GM23338 (cell line): ENCODE measurements at regions not wholly inside any gene's neighbourhood (a gene's known extent, or its start where the extent isn't known, plus 50 kb on each side); places are given as distances from the start of the nearest gene placed in this dataset.

Experiments
- ATAC-seq: fragments of 200-7000 bp; cut with Tn5 transposase; 3 replicates; pipeline ENCODE4 v1.9.1; 2020
- DNase-seq: peaks from one replicate; pipeline ENCODE4 v3.0.0-alpha.2; 2015; ENCODE audit warnings: low spot score
- H2AFZ ChIP-seq: fragments of 200-600 bp; sonication (generic); 2 replicates; pipeline ENCODE4 v1.8.0; 2016; ENCODE audit warnings: antibody characterized with exemption, mild to moderate bottlenecking, moderate library complexity
- H3F3A ChIP-seq: fragments of 200-600 bp; sonication (generic); replicated peaks from 2 replicates; pipeline ENCODE4 v1.8.0; 2017; ENCODE audit warnings: antibody characterized with exemption, mixed run types, low read depth
- H3K27ac ChIP-seq: fragments of 200-600 bp; sonication (generic); 2 replicates; pipeline ENCODE4 v1.6.1; 2016; ENCODE audit warnings: low read depth
- H3K27me3 ChIP-seq: fragments of 200-600 bp; sonication (generic); 2 replicates; pipeline ENCODE4 v1.8.0; 2016; ENCODE audit warnings: mild to moderate bottlenecking, mixed run types, moderate library complexity; ENCODE audit not compliant: insufficient read depth
- H3K36me3 ChIP-seq: fragments of 200-600 bp; sonication (generic); 2 replicates; pipeline ENCODE4 v1.8.0; 2016; ENCODE audit warnings: mild to moderate bottlenecking; ENCODE audit not compliant: insufficient read depth
- H3K4me1 ChIP-seq: fragments of 200-600 bp; sonication (generic); 2 replicates; pipeline ENCODE4 v1.8.0; 2016; ENCODE audit warnings: mild to moderate bottlenecking, moderate library complexity; ENCODE audit not compliant: insufficient read depth
- H3K4me2 ChIP-seq: fragments of 200-600 bp; sonication (generic); 2 replicates; pipeline ENCODE4 v1.7.1; 2017; ENCODE audit warnings: mixed run types
- H3K4me3 ChIP-seq: fragments of 200-600 bp; sonication (generic); 2 replicates; pipeline ENCODE4 v1.6.1; 2016; ENCODE audit warnings: mixed run types
- H3K79me2 ChIP-seq: fragments of 200-600 bp; sonication (generic); replicated peaks from 2 replicates; pipeline ENCODE4 v1.8.0; 2017; ENCODE audit warnings: mild to moderate bottlenecking; ENCODE audit not compliant: insufficient read depth
- H3K9me2 ChIP-seq: fragments of 200-600 bp; sonication (generic); 2 replicates; pipeline ENCODE4 v1.8.0; 2017; ENCODE audit not compliant: insufficient read depth
- H4K20me1 ChIP-seq: fragments of 200-600 bp; sonication (generic); replicated peaks from 2 replicates; pipeline ENCODE4 v1.8.0; 2017; ENCODE audit warnings: mild to moderate bottlenecking; ENCODE audit not compliant: insufficient read depth
- H3K27ac Mint-ChIP-seq: 2 replicates; pipeline ENCODE4 v1.8.0; 2020; ENCODE audit warnings: inconsistent platforms, mild to moderate bottlenecking, moderate library complexity, mixed read lengths
- H3K27me3 Mint-ChIP-seq: 3 replicates; pipeline ENCODE4 v1.8.0; 2022; ENCODE audit warnings: low read depth, mild to moderate bottlenecking, moderate library complexity, mixed read lengths, inconsistent platforms; ENCODE audit not compliant: insufficient read depth, poor library complexity
- H3K36me3 Mint-ChIP-seq: 3 replicates; pipeline ENCODE4 v1.8.0; 2021; ENCODE audit warnings: low read depth, mild to moderate bottlenecking, inconsistent platforms, moderate library complexity, mixed read lengths
- H3K4me1 Mint-ChIP-seq: 3 replicates; pipeline ENCODE4 v1.8.0; 2020; ENCODE audit warnings: mild to moderate bottlenecking, inconsistent platforms, mixed read lengths
- H3K4me3 Mint-ChIP-seq: 3 replicates; pipeline ENCODE4 v1.8.0; 2021; ENCODE audit warnings: moderate library complexity, mild to moderate bottlenecking, inconsistent platforms, mixed read lengths
- H3K9me3 Mint-ChIP-seq: 3 replicates; pipeline ENCODE4 v1.8.0; 2020; ENCODE audit warnings: moderate library complexity, mild to moderate bottlenecking, inconsistent platforms, mixed read lengths
- CREB1 ChIP-seq: fragments of 250-450 bp; sonication (Bioruptor Pico); IDR thresholded peaks from 2 replicates; pipeline ENCODE4 v1.5.0; 2020; ENCODE audit warnings: low read depth, mild to moderate bottlenecking, moderate library complexity
- CTCF ChIP-seq, 2 experiments: fragments of 200-600 bp in 1 of 2; sonication (generic) in 1 of 2; conservative IDR thresholded peaks; 2 replicates each; pipeline versions ENCODE4 v1.5.1 to v1.6.1; 2016 to 2017; ENCODE audit warnings: antibody characterized with exemption in 2 of 2, low read depth in 2 of 2, mild to moderate bottlenecking in 2 of 2, moderate library complexity in 1 of 2
- ETS1 ChIP-seq: IDR thresholded peaks from 2 replicates; pipeline ENCODE4 v1.6.1; 2016; ENCODE audit warnings: antibody characterized with exemption
- EZH2 ChIP-seq: fragments of 200-600 bp; sonication (generic); IDR thresholded peaks from one replicate; pipeline ENCODE4 v1.8.0; 2017; ENCODE audit warnings: antibody characterized with exemption, mild to moderate bottlenecking, low read depth; ENCODE audit not compliant: unreplicated experiment
- EZH2phosphoT487 ChIP-seq: fragments of 200-600 bp; sonication (generic); IDR thresholded peaks from one replicate; pipeline ENCODE4 v1.8.1; 2018; ENCODE audit warnings: antibody characterized with exemption; ENCODE audit not compliant: unreplicated experiment
- JUNB ChIP-seq: IDR thresholded peaks from one replicate; pipeline ENCODE4 v1.6.1; 2016; ENCODE audit warnings: antibody characterized with exemption; ENCODE audit not compliant: unreplicated experiment
- NANOG ChIP-seq: IDR thresholded peaks from 2 replicates; pipeline ENCODE4 v1.6.1; 2016; ENCODE audit warnings: antibody characterized with exemption, borderline replicate concordance
- POLR2AphosphoS5 ChIP-seq: IDR thresholded peaks from 2 replicates; pipeline ENCODE4 v1.6.1; 2016; ENCODE audit warnings: antibody characterized with exemption, low read depth
- REST ChIP-seq: IDR thresholded peaks from one replicate; pipeline ENCODE4 v1.6.1; 2018; ENCODE audit warnings: antibody characterized with exemption; ENCODE audit not compliant: unreplicated experiment
- STAT1 ChIP-seq: IDR thresholded peaks from one replicate; pipeline ENCODE4 v1.6.1; 2016; ENCODE audit warnings: antibody characterized with exemption; ENCODE audit not compliant: unreplicated experiment
- ZNF114 ChIP-seq: fragments of 250-450 bp; sonication (Bioruptor Pico); IDR thresholded peaks from 2 replicates; pipeline ENCODE4 v1.5.0; 2020; ENCODE audit warnings: mild to moderate bottlenecking, moderate library complexity
- ZNF331 ChIP-seq: fragments of 250-450 bp; sonication (Bioruptor Pico); IDR thresholded peaks from 2 replicates; pipeline ENCODE4 v1.5.0; 2020; ENCODE audit warnings: low read depth, mild to moderate bottlenecking, moderate library complexity
- ZNF462 ChIP-seq: fragments of 250-450 bp; sonication (Bioruptor Pico); IDR thresholded peaks from 2 replicates; pipeline ENCODE4 v1.5.0; 2020; ENCODE audit warnings: mild to moderate bottlenecking, moderate library complexity

GRCh38 chrY:19058831-19059370 is 285.4 kb upstream of the HSFY2 start:
- H3K79me2 ChIP-seq = peaks cover 79% of the 10 kb centered on the region
- no peak overlapping the region for H3K4me3 ChIP-seq
- TF ChIP-seq REST (no peak), ETS1 (no peak), STAT1 (no peak), ZNF462 (CRISPR knock-in tag) (no peak), CTCF (conservative IDR thresholded peaks at IDR 0.05; ENCODE audit: low read depth in 2 of 2) (no peak), EZH2phosphoT487 (no peak), NANOG (no peak), POLR2AphosphoS5 (no peak), ZNF331 (CRISPR knock-in tag) (no peak), EZH2 (no peak), CREB1 (CRISPR knock-in tag) (no peak), ZNF114 (CRISPR knock-in tag) (no peak), JUNB (no peak)
- no peak overlapping the region for H3K4me2 ChIP-seq
- H3K36me3 ChIP-seq = no peaks in the 10 kb centered on the region
- Mint-ChIP-seq H3K27me3 (peaks cover 1% of the 10 kb centered on the region), H3K27ac (no peak overlapping the region), H3K4me1 (peaks cover 17% of the 10 kb centered on the region; the same call in 2 of the 3 replicates), H3K9me3 (no peaks in the 10 kb centered on the region), H3K36me3 (peaks cover 7% of the 10 kb centered on the region), H3K4me3 (no peak overlapping the region)
- no peaks in the 10 kb centered on the region for H3F3A ChIP-seq
- no peaks in the 10 kb centered on the region for H3K27me3 ChIP-seq
- DNase-seq = no peak
- ATAC-seq = no peak
- H3K4me1 ChIP-seq = no peaks in the 10 kb centered on the region
- no peaks in the 10 kb centered on the region for H4K20me1 ChIP-seq
- H3K27ac ChIP-seq = no peak overlapping the region
- no peak overlapping the region for H2AFZ ChIP-seq
- no peaks in the 10 kb centered on the region for H3K9me2 ChIP-seq
